NCI-H2171 treated with DMSO at 0.1 percent for 48 hours (cell line): ENCODE measurements at regions not wholly inside any gene's neighbourhood (a gene's known extent, or its start where the extent isn't known, plus 50 kb on each side); places are given as distances from the start of the nearest gene placed in this dataset.
A peak's percentile ranks its signal among the peaks of the same experiment; 100 is the strongest.
"Not testable (repeated sequence)": the region's sequence is repeated elsewhere in the genome, so short reads cannot be mapped to it uniquely, and the experiment has no call there.

Experiments
- DNase-seq: peaks from one replicate; lab custom pipeline; 2025; lab: John Stamatoyannopoulos, UW

GRCh38 chr3:64388886-64389285, 163.6 kb upstream of the PRICKLE2 start:
- no peak for DNase-seq

- no peak for DNase-seq
Measured at GRCh38 chr3:64387688-64388087, 162.4 kb upstream of the PRICKLE2 start.

- DNase-seq = no peak
Measured at GRCh38 chr3:64385277-64385676, 160.0 kb upstream of the PRICKLE2 start.

- DNase-seq = no peak
Measured at GRCh38 chr3:64384561-64384960, 159.3 kb upstream of the PRICKLE2 start.

GRCh38 chr3:64382153-64382552, 156.9 kb upstream of the PRICKLE2 start:
- DNase-seq = no peak

GRCh38 chr3:64381367-64381766, 156.1 kb upstream of the PRICKLE2 start:
- no peak for DNase-seq

GRCh38 chr3:64380546-64380945, 155.3 kb upstream of the PRICKLE2 start:
- DNase-seq = no peak

GRCh38 chr3:64379221-64379620, 154.0 kb upstream of the PRICKLE2 start:
- no peak for DNase-seq

GRCh38 chr3:64377942-64378341, 152.7 kb upstream of the PRICKLE2 start:
- DNase-seq = no peak

GRCh38 chr3:64375737-64376136, 150.5 kb upstream of the PRICKLE2 start:
- DNase-seq = no peak

GRCh38 chr3:64369390-64369789, 144.1 kb upstream of the PRICKLE2 start:
- no peak for DNase-seq

GRCh38 chr3:64368257-64369020, 143.2 kb upstream of the PRICKLE2 start:
- DNase-seq = peak; percentile 63

- no peak for DNase-seq
Measured at GRCh38 chr3:64365877-64366276, 140.6 kb upstream of the PRICKLE2 start.

GRCh38 chr3:64363842-64364241, 138.6 kb upstream of the PRICKLE2 start:
- DNase-seq = no peak

- no peak for DNase-seq
Measured at GRCh38 chr3:64361962-64362735, 136.9 kb upstream of the PRICKLE2 start.

- DNase-seq = not testable (repeated sequence)
Measured at GRCh38 chr3:64361036-64361435, 135.8 kb upstream of the PRICKLE2 start.

GRCh38 chr3:64360280-64360679, 135.0 kb upstream of the PRICKLE2 start:
- no peak for DNase-seq

- DNase-seq = no peak
Measured at GRCh38 chr3:64359735-64360134, 134.5 kb upstream of the PRICKLE2 start.

- no peak for DNase-seq
Measured at GRCh38 chr3:64358853-64359252, 133.6 kb upstream of the PRICKLE2 start.

GRCh38 chr3:64358176-64358575, 132.9 kb upstream of the PRICKLE2 start:
- DNase-seq = no peak

GRCh38 chr3:64357481-64357880, 132.2 kb upstream of the PRICKLE2 start:
- DNase-seq = no peak

GRCh38 chr3:64355401-64355807, 130.1 kb upstream of the PRICKLE2 start:
- DNase-seq = no peak

GRCh38 chr3:64354956-64355355, 129.7 kb upstream of the PRICKLE2 start:
- DNase-seq = no peak
